RWPE1 (cell line): ENCODE measurements at regions not wholly inside any gene's neighbourhood (a gene's known extent, or its start where the extent isn't known, plus 50 kb on each side); places are given as distances from the start of the nearest gene placed in this dataset.

Experiments
- CTCF ChIA-PET: fragments of 350-600 bp; sonication (Branson Sonifier 250); formaldehyde crosslinking; extraction: SDS; loops from one replicate; lab custom pipeline; 2021; lab: Yijun Ruan, JAX
- POLR2A ChIA-PET: fragments of 400-600 bp; formaldehyde crosslinking; extraction: SDS; loops from one replicate; lab custom pipeline; 2020; ENCODE audit warnings: antibody characterized with exemption; ENCODE audit not compliant: low non-redundant PET; lab: Yijun Ruan, JAX
- DNase-seq: peaks from one replicate; pipeline ENCODE4 v3.0.0; 2012; ENCODE audit warnings: low spot score
- H3K27ac ChIP-seq: fragments of 450-650 bp; 2 replicates; pipeline ENCODE4 v1.5.1; 2017
- TF ChIP-seq, protein P1 (sequence below): fragments of 450-650 bp; conservative IDR thresholded peaks from 2 replicates; pipeline ENCODE4 v1.5.1; 2017; ENCODE audit warnings: low read depth, mild to moderate bottlenecking

GRCh38 chr7:153152801-153153422 lies 393.4 kb downstream of the ACTR3B start:
- CTCF ChIA-PET, result no interaction called here
- DNase-seq, result no peak
- TF ChIP-seq, protein P1, sequence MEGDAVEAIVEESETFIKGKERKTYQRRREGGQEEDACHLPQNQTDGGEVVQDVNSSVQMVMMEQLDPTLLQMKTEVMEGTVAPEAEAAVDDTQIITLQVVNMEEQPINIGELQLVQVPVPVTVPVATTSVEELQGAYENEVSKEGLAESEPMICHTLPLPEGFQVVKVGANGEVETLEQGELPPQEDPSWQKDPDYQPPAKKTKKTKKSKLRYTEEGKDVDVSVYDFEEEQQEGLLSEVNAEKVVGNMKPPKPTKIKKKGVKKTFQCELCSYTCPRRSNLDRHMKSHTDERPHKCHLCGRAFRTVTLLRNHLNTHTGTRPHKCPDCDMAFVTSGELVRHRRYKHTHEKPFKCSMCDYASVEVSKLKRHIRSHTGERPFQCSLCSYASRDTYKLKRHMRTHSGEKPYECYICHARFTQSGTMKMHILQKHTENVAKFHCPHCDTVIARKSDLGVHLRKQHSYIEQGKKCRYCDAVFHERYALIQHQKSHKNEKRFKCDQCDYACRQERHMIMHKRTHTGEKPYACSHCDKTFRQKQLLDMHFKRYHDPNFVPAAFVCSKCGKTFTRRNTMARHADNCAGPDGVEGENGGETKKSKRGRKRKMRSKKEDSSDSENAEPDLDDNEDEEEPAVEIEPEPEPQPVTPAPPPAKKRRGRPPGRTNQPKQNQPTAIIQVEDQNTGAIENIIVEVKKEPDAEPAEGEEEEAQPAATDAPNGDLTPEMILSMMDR, result no peak
- H3K27ac ChIP-seq, result no peak overlapping the region
- POLR2A ChIA-PET, result no interaction called here

- CTCF ChIA-PET, result no interaction called here
- POLR2A ChIA-PET, result no interaction called here
- DNase-seq, result no peak
- no peak overlapping the region for H3K27ac ChIP-seq
- TF ChIP-seq, protein P1, result no peak
Observed at GRCh38 chr7:153158149-153158548, 398.6 kb downstream of the ACTR3B start.

DNA sequence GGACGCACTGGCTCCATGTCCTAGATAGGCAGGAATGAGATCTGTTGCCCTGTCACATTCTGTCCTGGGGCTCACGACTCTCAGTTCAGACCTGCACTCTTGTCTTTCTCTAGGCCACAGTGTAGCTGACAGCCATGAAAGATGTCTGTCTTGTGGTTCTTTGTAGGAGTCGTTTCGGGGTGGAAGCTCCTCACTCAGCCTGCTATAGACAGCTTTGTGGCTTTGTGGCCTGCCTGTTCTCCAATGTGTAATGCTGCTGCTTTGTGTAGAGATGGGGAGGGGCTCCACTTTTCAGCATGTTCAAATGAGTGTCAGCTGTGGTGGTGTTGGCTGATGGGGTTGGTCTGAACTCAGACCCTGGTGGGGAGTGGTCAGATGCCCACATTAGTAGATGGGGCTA lies 410.7 kb downstream of the ACTR3B start:
- CTCF ChIA-PET, result no interaction called here
- H3K27ac ChIP-seq, result no peak overlapping the region
- no peak for DNase-seq
- TF ChIP-seq, protein P1, result no peak
- POLR2A ChIA-PET, result no interaction called here

DNA sequence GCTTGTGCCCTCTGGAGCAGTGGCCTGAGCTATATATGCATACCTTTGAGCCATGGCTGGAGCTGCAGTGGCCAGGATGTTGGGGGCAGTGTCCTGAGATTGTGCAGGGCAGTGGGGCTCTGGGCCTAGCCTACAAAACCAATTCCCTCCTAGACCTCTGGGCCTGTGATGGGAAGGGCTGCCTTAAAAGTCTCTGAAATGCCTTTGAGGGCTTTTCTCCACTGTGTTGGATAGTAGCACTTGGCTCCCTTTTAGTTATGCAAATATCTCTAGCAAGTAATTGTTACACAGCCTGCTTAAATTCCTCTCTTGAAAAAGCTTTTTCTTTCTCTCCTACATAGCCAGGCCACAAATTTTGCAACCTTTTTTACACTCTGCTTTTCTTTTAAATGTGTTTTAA lies 426.4 kb downstream of the ACTR3B start:
- ChIA-PET CTCF (interaction anchor here (0.6 kb wide), 1 partner anchor 1897 kb away, joined by 3 read pairs; no protein-coding TSS in a partner anchor), POLR2A (no interaction called here)
- no peak overlapping the region for H3K27ac ChIP-seq
- TF ChIP-seq, protein P1, result no peak
- DNase-seq, result no peak

- no peak overlapping the region for H3K27ac ChIP-seq
- POLR2A ChIA-PET, result no interaction called here
- CTCF ChIA-PET, result no interaction called here
- no peak for DNase-seq
- TF ChIP-seq, protein P1, result no peak
Observed at GRCh38 chr7:153188161-153188560, 428.6 kb downstream of the ACTR3B start.

DNA sequence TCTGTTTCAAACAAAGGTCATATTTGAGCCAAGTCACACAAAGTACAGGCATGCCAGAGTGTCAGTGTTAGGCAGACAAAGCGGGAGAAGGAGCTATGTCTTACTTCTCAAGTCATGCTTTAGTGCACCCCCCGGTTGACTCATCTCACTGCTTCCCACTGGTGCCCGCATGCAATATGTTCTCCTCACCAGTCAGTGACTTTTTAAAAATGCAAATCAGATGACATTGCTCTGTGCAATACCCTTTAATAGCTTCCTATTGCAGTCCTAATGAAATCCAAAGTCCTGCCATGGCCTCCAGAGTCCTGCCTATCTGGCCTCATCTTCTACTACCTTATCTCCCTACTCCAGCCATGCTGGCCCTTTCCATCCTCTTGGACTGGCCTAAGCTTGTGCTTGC lies 429.1 kb downstream of the ACTR3B start:
- TF ChIP-seq, protein P1, result no peak
- CTCF ChIA-PET, result no interaction called here
- POLR2A ChIA-PET, result no interaction called here
- DNase-seq, result no peak
- H3K27ac ChIP-seq, result no peak overlapping the region
